NCI-H524 treated with DMSO at 0.1 percent for 48 hours (cell line): ENCODE measurements at regions not wholly inside any gene's neighbourhood (a gene's known extent, or its start where the extent isn't known, plus 50 kb on each side); places are given as distances from the start of the nearest gene placed in this dataset.

ENCODE experiments used
- DNase-seq: peaks from one replicate; lab custom pipeline; 2025; lab: John Stamatoyannopoulos, UW

DNA sequence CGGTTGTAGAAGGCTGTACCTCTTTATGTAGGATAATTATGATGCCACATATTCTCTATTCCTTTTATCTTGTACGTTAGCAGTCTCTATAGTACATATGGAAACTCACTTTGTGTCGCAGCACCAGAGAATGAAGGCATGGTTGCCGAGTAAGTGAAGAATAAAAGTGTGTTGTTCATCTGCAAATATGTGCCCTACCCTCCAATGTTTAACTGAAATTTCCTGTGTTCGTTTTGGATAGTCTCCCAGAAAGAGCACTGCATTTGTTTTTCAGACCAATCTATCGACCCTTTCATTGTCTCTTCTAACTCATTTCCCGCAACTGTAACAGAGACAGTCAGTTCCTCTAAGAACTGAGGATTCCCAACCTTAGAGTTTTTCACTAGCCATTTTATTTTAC lies 592.8 kb downstream of the TUSC7 start:
- no peak for DNase-seq

DNA sequence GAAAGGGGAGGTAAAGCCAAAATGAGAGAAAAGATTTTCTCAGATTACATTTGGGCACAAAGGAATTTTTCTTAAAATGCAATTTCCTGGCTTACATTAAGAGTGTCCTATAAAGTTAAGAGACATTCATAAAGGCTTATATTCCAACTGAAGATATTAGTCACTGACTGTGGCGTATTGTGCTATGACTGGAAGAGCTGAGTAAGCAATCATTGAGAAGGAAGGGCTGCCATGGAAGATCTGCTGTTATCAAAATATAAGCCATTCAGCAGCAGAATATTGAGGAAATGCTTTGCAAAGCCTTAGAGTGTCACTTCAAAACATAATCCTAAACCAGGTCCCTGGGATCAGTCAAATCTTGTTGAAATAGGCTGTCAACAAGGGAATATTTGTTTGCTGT lies 593.9 kb downstream of the TUSC7 start:
- no peak for DNase-seq

DNA sequence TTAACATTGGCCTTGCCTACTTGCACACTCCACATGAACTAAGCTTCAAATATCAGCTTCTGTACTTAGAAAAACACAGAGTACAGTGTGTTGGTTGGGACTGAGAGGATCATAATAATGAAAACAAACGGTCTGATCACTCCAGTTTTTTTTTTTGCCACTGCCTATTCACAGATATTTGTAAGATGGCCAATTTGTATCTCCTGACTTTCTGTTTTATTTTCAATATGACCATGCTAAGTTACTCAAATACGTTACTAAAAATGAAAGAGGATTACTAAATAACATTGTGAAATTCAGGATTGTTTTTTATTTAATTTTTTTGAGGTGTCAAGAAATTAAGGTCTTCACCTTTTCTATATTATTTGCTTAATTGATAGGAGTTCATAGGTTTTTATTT lies 595.1 kb downstream of the TUSC7 start:
- DNase-seq, result no peak

DNA sequence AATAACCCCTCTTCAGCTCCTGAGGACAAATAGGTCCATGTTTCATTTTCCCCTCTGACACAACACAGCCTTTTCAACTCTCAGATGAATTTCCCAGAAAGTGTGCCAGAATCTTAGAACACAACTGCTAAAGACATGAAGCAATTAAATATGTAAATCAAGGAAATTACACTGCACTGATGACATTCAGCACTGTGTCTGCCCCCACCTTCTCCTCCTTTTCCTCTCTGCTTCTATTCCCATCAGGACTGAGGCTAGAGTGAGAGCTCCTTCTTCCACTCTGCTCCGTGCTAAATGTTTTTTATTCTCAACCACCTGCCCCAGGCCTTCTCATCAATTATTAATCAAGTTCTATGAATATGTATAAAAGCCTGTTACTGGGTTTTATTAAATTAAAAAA lies 596.1 kb downstream of the TUSC7 start:
- no peak for DNase-seq

DNA sequence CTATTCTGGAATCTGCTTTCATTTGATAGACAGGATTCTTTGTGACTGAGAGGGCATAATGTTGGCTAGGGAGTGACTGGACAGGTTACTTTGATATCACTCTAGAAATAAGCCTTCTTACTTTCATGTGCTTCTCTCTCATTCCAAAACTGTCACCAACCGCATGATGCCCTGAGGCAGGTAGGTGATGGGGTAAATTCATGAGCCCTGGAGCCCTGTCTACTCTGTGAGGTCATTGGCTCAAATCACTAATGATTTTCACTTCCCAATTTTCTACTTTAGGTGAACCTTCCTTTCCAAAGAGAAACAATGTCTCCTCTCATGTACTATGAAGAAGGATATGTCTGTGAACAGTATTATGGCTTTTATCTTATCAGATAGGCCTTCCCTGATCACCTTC lies 596.7 kb downstream of the TUSC7 start:
- no peak for DNase-seq

DNA sequence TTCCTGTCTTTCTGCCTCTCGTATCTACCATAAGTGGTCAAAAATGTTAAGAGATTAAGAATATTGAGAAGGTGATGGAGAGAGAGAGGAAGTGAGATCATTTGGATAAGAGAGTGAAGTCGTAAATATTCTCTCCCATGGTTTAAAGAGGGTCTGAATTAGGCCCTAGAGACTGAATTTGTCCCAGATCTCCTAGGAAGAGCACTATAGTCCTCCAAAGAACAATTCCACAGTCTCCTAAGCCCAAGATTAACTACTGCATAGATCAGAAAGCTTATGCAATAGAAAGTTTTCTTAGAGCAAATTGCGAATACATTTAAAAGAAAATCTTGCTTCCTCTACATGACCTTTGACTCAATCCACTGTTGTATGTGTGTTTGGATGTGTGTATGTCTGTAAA lies 598.8 kb downstream of the TUSC7 start:
- DNase-seq, result no peak

DNA sequence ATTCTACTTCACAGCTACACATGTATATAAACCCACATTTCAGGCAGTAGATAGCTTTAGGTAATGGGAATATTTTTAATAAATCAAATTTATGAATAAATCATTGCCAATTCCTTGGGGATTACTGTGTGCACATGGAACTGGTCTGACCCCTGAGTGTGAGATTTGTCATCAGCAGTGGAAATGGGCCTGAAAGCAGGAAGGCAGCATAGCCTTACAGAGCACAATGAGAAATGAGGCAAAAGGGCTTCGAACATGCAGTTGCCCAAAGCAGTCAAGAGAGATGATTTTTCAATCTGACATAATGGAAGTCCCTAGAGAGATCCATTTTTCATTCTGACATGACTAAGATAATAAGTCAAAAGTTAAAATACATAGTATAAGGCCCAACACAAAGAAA lies 599.2 kb downstream of the TUSC7 start:
- no peak for DNase-seq

DNA sequence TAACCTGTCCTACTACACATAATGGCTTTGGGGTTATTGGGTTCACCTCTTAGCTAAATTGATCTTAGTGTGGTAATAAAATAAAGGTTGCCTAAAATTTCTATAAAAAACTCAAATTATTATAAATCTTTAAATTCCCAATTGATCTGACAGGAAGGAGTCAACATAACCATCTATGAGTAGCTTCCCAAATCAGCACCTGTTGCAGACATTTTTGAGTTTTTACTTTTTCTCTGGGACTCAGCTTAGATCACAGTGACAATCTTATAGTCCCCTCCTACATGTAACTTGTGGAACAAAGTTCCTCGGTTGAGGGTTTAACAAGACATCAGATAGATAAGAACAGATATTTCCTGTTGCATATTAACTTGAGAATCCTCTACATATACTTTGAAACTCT lies 601.0 kb downstream of the TUSC7 start:
- DNase-seq, result no peak

DNA sequence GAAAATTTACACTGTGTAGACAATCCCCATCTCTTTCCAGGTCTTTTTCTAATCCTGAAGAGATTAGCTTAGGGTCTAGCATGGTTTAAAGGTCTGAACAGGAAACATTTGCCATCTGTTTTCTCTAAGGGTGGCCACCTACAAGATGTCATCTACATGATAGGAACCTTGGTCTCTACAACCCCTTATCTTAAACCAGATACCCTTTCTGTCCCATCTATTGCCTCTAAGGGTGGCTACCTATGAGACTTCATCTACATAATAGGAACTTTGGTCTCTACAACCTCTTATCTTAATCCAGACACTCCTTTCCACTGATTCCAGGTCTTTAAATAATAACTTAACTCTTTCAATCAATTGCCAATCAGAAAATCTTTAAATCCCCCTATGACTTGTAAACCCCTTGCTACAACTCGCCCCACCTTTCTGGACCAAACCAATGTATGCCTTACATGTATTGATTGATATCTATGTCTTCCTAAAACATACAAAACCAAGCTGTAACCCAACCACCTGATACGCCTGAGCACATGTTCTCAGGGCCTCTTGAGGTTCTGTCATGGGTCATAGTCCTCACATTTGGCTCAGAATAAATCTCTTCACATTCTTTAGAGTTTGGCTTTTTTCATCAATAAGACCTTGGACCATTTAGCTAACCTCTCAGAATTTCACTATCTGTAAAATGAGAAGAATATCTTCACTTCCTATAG lies 605.0 kb downstream of the TUSC7 start:
- DNase-seq, result no peak

DNA sequence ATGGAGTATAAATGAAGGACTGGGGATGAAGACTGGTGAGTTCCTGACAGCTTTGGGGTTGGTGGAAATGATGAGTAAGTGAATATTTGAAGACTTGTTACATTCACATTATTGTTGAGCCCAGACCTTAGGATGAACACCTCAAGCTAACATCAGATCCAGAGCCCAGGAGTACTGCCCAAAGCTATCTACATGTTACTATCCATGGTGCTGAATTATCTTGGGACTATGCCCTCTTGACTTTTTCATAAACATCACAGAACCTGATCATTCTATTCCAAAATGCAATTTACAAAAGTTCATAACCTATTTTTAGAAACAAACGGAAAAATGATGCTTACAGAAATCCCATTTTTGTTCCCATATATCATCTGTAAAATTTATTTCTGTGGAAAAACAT lies 613.3 kb downstream of the TUSC7 start:
- DNase-seq, result no peak

DNA sequence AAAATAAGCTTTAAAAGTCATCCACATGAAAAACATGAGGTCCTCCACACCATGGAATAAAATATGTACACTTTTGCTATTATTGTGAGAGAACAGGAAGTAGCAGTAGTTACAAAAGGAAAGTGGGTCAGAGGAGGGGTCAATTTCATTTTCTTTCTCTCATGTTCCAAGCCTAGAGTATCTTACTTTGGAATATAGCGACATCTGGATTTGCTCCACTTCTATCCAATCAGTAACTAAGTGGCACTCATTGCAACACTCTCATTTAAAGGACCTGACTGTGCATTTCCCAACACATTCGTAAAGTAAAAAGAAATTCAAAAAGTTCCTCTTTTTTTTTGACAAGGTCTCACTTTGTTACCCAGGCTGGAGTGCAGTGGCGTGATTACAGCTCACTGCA lies 637.3 kb downstream of the TUSC7 start:
- DNase-seq, result no peak

DNA sequence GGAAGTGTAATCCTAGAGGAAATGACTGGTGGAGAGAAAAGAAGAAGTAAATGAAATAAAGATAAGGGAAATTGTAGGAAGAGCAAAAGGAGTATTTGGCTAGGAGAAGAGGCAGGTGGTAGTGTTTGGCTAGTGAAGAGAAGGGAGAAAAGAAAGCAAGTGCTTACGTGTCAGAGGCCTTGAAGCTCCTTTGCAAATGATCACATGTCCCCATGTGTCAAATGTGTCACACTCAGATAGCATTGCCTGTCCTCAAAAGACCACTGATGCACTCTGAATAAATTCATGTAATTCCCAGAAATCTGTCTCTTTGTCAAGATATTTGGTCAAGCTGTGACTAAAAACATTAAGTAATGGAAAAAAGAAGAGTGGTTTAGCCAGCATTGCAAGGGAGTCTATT lies 639.3 kb downstream of the TUSC7 start:
- DNase-seq, result no peak

DNA sequence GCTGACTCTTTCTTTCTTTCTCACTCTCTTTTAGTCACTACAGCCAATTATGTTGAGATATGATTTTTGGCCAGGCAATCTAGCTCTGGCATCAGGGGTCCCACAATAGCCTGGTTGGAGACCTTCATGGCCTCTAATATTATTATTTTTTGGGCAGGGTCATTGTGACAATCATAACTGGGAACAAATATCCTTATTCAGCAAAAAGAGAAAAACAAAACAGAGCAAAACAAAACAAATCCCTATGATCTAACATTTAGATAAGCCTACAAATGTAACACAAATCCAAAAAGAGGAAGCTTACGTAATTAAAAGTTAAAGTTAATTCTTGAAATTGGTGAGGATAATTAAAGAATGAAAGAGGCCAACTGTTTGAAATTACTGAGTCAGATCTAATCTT lies 640.0 kb downstream of the TUSC7 start:
- no peak for DNase-seq

DNA sequence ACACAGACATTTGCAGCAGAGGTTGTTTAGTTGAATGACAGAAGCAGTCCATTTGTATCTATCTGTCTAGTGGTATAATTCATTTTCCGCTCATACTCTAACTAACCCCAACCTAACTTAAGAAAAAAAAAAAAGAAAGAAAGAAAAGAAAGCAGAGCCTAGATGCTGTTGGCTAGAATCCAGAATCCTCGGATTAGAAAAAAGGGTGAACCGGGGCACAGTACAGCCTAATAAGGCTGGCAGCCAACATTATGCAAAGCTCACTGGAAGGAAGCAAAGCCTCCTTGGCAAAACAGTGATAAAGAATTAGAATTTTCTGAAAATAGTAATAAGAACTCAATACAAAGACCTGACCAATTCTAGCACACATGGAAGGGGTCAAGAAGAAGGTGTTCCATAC lies 640.8 kb downstream of the TUSC7 start:
- no peak for DNase-seq

DNA sequence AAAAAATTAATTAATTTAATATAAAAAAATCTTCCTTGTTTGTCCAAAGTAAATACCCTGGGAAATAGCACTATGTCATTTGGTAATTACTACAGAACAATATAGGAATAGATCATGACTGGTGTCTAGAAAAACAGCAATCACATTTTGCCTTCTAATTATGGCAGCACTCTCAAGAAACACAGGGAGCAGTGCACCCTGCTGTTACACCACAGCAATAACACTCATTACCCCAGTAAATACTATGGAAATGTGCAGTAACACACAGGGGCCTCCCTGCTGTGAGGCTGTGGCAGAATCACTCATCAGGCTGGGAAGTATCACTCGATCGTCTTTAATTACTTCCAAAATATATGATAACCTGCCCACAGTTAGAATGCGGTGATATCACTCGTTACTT lies 646.0 kb downstream of the TUSC7 start:
- peak; percentile 17 for DNase-seq

DNA sequence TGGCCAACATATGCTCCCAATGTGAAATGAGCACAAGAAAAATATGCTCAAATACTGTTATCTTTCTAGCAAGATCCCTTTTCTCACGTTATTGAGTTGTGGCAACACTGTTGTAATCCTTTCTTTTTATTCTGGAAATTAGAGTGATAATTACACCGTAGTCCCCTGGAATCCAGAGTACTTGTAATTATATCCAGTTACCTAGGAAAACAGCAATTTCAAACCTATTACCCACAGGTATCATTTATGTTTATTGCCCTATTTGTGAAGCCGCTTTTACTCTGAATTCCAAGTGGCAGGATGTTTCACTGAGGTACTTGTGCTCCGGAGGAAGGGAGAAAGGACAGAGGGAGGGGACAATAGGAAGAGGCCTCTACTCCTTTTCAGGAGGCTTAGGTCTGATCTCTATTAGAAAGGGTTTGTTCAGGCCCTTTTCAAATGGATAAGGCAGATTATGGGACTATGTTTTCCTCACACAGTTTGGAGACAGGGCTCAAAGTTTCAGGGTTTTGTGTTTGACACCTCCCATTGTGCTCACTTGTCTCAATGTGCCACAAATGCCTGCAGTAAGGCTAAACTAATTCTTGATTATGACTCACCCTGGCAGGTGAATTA lies 646.6 kb downstream of the TUSC7 start:
- no peak for DNase-seq

DNA sequence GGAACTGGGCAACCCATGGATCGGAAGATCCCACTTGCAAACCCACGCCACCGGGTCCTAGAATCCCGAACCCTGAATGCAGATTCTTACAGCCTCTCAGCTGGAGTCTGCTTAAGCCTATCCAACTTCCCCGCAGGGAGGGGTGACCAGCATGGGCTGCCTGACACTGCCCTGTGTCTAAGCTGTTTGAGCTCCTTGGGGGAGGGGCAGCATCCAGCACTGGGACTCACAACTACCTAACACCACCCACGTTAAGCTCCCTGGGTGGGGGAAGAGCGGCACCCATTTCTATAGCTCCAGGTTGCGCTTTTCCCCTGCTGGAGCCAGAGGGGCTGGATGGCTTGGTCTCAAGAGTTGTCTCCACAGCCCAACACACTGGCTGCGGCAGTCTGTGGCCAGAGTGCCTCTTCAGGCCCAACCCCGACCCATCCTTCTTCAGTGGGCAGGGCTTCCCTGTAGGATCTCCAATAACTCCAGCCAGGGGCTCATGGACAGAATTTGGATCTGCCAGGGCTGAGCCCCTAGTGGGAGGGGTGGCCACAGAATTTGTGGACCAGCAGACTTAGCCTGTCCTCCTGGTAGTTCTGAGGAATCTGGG lies 649.2 kb downstream of the TUSC7 start:
- DNase-seq, result no peak

DNA sequence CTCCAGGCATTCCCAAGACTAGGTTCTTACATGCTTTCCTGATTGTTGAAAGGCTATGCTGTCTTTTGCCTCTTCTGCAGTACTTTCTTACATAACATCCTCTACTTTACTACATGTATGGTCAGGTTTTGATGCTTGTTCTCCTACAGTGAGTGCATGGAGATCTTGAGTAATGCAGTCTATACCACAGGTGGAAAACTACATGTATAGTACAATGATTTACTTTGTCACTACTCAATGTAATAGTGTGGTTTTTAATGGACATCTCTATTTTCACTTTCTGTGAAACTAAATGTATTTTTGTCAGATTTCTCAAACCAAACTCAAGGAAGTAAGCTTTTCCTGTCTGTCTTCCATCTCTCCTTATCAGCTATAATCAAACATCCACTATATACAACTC lies 657.0 kb downstream of the TUSC7 start:
- DNase-seq, result no peak

DNA sequence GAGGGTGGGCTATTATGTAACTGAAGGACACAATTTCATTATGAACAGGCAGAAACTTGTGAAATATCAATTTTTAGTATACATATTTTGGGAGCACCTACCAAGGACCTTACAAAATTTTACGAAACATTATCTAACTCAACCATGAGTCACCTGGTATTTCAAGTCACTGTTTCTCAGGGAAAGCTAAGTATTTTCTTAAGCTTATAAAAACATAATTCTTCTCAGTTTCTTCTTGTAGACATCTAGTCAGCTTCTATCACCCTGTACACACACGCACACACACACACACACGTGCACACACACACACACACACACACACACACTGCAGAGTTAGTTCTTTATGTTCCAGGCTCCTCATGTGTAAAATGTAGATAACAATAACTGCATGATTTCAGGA lies 658.3 kb downstream of the TUSC7 start:
- no peak for DNase-seq

DNA sequence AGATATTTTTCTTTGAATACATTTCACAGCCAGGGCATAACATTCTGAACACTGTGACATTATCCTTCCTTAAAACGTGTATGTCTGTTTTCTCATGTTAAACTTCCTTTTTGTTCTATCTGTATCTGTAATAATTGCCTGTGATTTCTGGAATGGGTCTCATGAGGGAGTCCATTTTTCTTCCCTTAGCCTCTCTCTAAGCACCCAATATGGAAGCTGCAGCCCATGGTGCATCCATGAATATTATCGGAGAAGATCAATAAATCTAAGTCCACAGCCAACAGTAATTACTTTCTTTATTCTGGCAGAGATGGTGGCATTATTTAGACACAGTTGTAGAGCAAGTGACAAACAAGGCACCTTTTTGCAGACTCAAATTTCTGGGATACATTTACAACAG lies 671.1 kb downstream of the TUSC7 start:
- DNase-seq, result no peak

DNA sequence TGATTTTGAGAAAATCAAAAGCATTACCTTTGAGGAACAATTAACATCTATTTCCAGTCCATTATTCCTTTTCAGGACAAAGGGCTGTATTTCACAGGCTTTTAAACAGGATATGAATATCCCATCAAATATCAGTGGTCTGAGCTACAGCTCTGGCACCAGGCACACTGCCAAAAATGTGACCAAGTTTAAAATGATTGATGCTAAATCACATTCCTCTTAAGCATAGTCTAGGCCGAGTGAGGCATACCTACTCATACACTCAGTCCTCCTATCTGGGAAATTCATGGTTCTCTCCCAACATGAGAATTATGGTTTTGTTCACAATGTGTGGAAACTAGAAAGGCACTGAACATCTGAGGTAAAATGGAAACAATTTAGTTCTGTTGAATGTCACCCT lies 683.5 kb downstream of the TUSC7 start:
- DNase-seq, result no peak

DNA sequence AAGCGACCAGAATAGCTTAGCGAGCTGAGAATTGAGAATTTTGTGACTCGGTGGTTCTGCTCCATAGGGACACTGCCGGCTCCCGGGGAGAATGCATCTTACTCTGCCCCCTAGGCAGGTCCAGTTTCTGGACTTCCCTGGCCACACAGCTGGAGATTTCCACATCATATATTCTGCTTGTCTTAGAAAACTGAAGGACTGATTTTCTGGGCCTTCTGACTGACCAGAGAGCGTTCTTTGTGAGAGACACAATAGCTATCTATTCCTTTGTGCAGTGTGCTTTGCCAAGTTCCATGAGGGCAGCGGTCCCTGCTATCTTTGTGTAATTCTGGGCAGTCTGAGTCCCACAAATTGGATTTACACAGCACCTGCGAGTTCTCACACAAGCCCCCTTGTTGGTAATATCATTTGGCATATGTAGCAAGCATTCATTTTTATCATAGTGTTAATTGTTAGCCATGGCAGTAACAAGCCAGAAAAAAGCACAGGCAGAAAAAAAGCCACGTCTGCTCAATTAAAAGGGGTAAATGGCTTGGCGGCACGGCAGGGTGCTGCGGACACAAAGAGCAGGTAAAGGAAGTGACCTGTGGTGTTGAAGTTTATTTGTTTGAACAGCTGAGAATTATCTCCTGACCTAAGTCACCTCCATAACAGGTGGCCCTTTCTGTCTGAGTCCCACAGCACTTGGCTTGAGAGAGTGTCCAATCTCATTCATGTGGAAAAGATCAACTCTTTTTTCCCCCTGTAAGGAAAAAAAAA lies 688.7 kb downstream of the TUSC7 start:
- DNase-seq, result no peak
